Stimulated activated memory B cell treated with anti-CD40 and anti-IgM and Interleukin-4, amounts not matched to agents 10 μg/mL and 1 μg/mL and 100 μg/mL, for 72 hours (primary cell): ENCODE measurements at regions not wholly inside any gene's neighbourhood (a gene's known extent, or its start where the extent isn't known, plus 50 kb on each side); places are given as distances from the start of the nearest gene placed in this dataset.
A peak's percentile ranks its signal among the peaks of the same experiment; 100 is the strongest.

Source experiments
- ATAC-seq: fragments of 150-1000 bp; cut with Tn5 transposase; 2 replicates; pipeline ENCODE4 v1.10.0; 2021
- H3K27ac Mint-ChIP-seq: one replicate; pipeline ENCODE4 v1.8.0; 2022; ENCODE audit warnings: mild to moderate bottlenecking, mixed read lengths
- H3K27me3 Mint-ChIP-seq: one replicate; pipeline ENCODE4 v1.8.0; 2022; ENCODE audit warnings: mixed read lengths
- H3K36me3 Mint-ChIP-seq: one replicate; pipeline ENCODE4 v1.8.0; 2022; ENCODE audit warnings: mixed read lengths
- H3K4me1 Mint-ChIP-seq: one replicate; pipeline ENCODE4 v1.8.0; 2022; ENCODE audit warnings: mixed read lengths
- H3K4me3 Mint-ChIP-seq: one replicate; pipeline ENCODE4 v1.8.0; 2022; ENCODE audit warnings: mild to moderate bottlenecking, moderate library complexity, mixed read lengths
- H3K9me3 Mint-ChIP-seq: one replicate; pipeline ENCODE4 v1.8.0; 2022; ENCODE audit warnings: mixed read lengths

DNA sequence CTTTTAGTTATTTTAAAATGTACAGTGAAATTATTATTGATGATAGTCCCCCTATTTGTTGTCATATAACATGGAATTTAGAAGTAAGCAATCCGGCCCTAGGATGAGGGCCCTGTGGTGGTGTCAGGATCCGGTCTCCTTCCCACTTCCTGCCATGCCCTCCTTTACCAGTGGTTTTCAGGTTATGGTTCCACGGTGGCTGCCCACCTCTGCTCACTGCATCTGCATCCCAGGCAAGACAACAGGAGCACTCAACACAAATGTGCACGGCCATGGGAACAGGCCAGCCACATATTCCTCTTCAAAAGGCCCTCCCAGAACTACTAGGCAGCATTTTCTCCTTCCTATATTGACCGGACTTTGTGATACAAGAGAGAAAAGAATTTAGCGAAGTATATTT lies 1007.2 kb downstream of the TBC1D22A start:
- Mint-ChIP-seq H3K4me1 (no peaks in the 10 kb centered on the region), H3K9me3 (peaks cover 2% of the 10 kb centered on the region), H3K27ac (no peak overlapping the region), H3K27me3 (peaks cover 29% of the 10 kb centered on the region), H3K36me3 (no peaks in the 10 kb centered on the region), H3K4me3 (no peak overlapping the region)
- no peak for ATAC-seq

DNA sequence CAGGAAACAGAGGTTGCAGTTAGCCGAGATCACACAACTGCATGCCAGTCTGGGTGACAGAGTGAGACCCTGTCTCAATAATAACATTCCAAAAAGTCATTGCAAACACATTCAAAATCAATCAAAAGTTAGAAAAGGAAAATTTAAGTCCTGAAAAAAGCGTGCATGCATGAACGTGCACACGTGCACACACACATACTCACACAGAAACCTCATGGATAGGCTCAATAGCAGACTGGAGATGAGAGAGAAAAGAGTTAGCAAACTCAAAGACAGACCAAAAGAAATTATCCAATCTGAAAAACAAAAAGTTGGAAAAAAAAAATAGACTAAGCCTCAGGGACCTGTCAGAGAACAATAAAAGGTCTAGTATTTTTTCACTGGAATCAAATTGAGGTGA lies 1005.6 kb downstream of the TBC1D22A start:
- Mint-ChIP-seq H3K4me1 (no peaks in the 10 kb centered on the region), H3K27ac (no peak overlapping the region), H3K4me3 (no peak overlapping the region), H3K9me3 (peaks cover 2% of the 10 kb centered on the region), H3K27me3 (peaks cover 29% of the 10 kb centered on the region), H3K36me3 (no peaks in the 10 kb centered on the region)
- no peak for ATAC-seq

DNA sequence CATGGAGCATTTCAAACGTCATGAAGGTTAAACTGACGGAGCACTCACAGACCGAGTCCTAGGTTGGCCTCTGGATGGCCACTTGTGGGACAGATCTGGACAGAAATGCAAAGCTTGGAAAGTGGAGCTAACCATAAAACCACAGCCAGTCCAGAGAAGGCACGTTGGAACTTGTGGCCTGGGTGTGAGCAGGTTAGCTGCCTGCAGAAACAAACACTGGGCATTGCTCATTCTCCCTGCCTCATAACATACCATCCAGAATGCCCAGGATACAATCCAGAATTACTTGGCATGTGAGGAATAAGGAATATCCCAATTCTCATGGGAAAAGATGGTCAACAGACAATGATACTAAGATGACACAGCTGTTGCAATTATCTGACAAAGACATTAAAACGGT lies 1005.0 kb downstream of the TBC1D22A start:
- Mint-ChIP-seq H3K36me3 (no peaks in the 10 kb centered on the region), H3K4me3 (no peak overlapping the region), H3K27ac (no peak overlapping the region), H3K4me1 (no peaks in the 10 kb centered on the region), H3K9me3 (peaks cover 2% of the 10 kb centered on the region), H3K27me3 (peaks cover 29% of the 10 kb centered on the region)
- ATAC-seq: no peak

DNA sequence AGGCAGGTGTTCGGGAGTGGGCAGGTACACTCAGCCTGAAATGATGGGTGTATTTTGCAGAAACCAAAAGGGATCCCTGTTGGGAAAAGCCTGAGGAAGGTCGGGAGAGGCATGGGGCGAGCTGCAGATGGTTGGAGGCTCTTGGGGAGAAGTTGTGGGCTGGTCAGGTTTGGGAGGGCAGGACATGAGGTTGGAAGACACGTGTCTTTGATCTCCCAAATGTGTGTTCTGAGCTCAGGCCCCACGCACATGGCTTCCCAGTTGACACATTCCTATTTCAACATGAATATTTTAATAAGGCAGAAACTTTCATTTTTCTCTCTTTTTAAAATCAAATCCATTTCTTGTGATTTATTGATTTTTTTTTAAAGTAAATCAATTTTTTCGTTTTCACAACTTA lies 1003.3 kb downstream of the TBC1D22A start:
- Mint-ChIP-seq H3K36me3 (no peaks in the 10 kb centered on the region), H3K27ac (no peak overlapping the region), H3K4me1 (no peaks in the 10 kb centered on the region), H3K9me3 (peaks cover 2% of the 10 kb centered on the region), H3K4me3 (no peak overlapping the region), H3K27me3 (peaks cover 29% of the 10 kb centered on the region)
- ATAC-seq: peak; percentile 53

DNA sequence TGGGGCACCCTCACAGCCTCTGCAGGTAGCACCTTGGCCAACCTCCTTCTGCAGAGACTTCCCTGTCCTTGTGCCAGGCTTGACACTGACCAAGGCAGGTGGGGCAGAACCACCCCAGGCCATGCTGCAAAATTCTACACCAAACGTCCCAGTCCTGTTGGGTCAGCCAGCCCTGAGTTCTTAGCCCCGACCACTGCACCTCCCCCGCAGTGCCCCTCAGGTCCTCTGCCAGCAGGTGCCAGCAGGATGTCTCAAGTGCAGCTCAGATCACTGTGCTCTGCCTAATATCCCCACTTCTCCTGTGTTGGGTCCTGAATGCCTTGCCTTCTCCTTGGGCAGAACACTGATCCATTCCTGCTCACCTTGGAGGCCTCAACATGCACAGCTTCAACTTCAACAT lies 999.7 kb downstream of the TBC1D22A start:
- ATAC-seq: no peak
- Mint-ChIP-seq H3K36me3 (no peaks in the 10 kb centered on the region), H3K4me3 (no peak overlapping the region), H3K27ac (no peak overlapping the region), H3K4me1 (no peaks in the 10 kb centered on the region), H3K9me3 (peaks cover 2% of the 10 kb centered on the region), H3K27me3 (peaks cover 12% of the 10 kb centered on the region)

DNA sequence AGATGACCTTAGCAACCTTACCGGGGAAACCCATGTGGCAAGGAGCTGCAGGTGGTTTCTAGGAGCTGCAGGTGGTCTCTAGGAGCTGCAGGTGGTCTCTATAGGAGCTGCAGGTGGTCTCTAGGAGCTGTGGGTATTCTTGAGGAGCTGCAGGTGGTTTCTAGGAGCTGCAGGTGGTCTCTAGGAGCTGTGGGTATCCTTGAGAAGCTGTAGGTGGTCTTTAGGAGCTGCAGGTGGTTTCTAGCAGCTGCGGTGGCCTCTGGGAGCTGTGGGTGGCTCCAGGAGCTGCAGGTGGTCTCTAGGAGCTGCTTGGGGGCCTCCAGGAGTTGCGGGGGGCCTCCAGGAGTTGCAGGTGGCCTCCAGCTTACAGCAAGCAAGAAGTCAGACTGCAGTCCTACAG lies 997.5 kb downstream of the TBC1D22A start:
- no peak overlapping the region for H3K4me3 Mint-ChIP-seq

DNA sequence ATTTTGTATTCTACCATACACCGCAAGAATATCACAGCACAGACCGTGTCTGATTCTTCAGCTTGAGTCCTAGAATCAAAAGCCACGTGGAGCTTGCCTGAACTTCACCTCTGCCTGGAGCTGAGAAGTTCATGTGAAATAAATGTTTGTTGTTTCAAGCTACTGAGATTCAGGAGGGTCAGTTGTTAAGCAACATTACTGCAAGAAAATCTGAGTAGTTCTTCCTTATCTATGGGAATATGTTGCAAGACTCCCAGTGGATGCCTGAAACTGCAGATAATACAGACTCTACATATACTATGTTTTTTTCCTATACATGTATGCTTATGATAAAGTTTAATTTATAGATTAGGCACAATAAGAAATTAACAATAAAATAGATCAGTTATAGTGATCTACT lies 995.3 kb downstream of the TBC1D22A start:
- Mint-ChIP-seq H3K36me3 (no peaks in the 10 kb centered on the region), H3K4me3 (no peak overlapping the region), H3K9me3 (no peaks in the 10 kb centered on the region), H3K27ac (no peak overlapping the region), H3K4me1 (no peaks in the 10 kb centered on the region), H3K27me3 (no peaks in the 10 kb centered on the region)
- ATAC-seq: no peak

More for the DNA sequence above, 997.5 kb downstream of the TBC1D22A start:
- Mint-ChIP-seq H3K36me3 (no peaks in the 10 kb centered on the region), H3K4me1 (no peaks in the 10 kb centered on the region), H3K27ac (no peak overlapping the region), H3K27me3 (peaks cover 2% of the 10 kb centered on the region), H3K9me3 (peaks cover 2% of the 10 kb centered on the region)
- no peak for ATAC-seq

DNA sequence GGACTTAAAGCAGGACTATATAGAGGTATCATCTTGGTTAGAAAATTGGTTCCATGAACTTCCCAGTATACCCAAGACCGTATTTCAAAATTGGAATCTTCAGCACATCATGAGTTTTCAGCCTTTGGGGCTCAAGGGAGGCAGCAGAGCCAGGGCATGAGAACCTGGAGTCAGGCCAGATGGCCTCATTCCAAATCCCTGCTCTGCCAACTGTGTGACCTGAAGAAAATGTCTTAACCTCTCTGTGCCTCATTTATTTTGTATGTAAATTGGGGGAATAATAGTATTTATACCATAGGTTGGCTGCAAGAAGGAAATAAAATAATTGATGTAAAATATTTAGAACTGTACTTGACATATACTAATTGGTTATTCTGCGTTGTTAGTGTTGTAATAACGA lies 987.6 kb downstream of the TBC1D22A start:
- H3K9me3 Mint-ChIP-seq: no peaks in the 10 kb centered on the region
- no peak overlapping the region for H3K4me3 Mint-ChIP-seq
- no peak overlapping the region for H3K27ac Mint-ChIP-seq
- H3K27me3 Mint-ChIP-seq: peaks cover 38% of the 10 kb centered on the region
- no peaks in the 10 kb centered on the region for H3K4me1 Mint-ChIP-seq
- no peak for ATAC-seq
- H3K36me3 Mint-ChIP-seq: no peaks in the 10 kb centered on the region

DNA sequence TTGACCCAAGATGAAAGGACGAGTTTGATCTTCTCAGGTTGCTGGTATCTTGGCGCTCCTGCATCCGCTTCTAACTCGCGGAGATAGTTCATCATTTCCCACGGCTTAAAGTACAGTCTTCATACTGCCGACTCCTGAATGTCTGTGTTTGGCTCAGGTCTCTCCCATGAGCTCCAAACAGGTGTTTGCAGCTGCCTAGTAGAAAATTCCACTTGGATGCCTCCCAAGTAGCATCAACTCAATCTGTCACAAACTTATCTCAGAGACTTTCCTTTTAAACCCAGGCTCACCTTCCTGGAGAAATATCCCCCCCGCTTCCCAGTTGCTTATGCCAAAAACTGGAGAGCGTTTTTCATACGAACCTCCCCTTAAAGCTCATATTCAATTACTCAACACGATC lies 986.5 kb downstream of the TBC1D22A start:
- no peaks in the 10 kb centered on the region for H3K4me1 Mint-ChIP-seq
- H3K4me3 Mint-ChIP-seq: no peak overlapping the region
- no peaks in the 10 kb centered on the region for H3K9me3 Mint-ChIP-seq

DNA sequence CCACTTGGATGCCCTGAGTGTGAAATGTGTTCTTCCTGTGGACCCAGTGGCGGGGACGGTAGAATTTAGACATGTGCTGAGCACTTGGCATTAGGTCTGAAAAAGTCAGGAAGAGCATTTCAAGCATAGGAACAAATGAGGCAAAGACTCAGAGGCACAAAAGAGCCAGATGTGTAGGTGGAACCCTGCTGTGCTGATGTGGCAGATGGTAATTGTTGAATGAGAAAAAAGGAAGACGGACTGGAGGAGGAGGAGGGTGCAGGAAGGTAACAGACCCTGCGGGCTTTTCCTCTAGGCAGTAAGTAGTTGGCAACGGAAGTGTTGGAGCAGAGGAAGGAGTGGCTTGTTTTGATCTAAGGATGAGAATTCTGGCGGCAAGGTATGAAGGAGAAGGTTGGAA lies 985.8 kb downstream of the TBC1D22A start:
- Mint-ChIP-seq H3K27ac (no peak overlapping the region), H3K27me3 (peaks cover 38% of the 10 kb centered on the region), H3K4me1 (no peaks in the 10 kb centered on the region), H3K4me3 (no peak overlapping the region), H3K9me3 (no peaks in the 10 kb centered on the region), H3K36me3 (no peaks in the 10 kb centered on the region)
- ATAC-seq: no peak

More for the DNA sequence above, 986.5 kb downstream of the TBC1D22A start:
- Mint-ChIP-seq H3K27me3 (peaks cover 38% of the 10 kb centered on the region), H3K36me3 (no peaks in the 10 kb centered on the region), H3K27ac (no peak overlapping the region)
- ATAC-seq: no peak

DNA sequence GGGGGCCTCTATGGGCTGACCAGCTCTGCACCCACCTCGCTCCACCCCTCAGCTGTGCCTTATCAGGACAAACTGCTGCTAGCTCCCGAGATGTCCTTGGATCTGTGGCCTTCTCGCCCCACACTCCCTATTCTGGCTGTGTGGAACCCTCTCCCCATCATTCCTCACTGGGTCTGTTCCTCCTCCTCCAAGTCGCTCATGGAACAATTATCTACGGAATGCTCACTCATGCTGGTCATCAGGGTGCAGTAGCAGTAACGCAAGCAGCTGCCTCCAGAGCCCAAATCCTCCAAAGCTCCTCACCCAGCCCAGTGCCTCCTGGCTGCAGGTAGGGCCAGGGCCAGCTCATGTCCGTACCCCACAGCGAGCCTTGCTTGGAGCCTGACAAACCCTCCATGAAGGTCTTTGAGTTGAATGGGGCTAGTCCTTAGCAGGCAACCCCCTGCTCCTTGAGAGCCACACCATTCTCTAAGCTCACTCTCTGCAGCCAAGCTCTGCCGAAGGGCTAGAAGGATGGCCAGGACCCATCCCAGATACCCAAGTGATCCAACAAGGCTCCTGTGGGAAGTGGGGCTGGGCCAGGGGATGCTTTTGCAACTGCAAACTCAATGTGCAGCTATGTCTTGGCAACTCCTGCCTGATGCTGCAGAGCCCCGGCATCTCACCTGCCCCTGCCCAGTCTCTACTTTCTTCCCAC lies 977.8 kb downstream of the TBC1D22A start:
- ATAC-seq: no peak
- no peaks in the 10 kb centered on the region for H3K4me1 Mint-ChIP-seq

DNA sequence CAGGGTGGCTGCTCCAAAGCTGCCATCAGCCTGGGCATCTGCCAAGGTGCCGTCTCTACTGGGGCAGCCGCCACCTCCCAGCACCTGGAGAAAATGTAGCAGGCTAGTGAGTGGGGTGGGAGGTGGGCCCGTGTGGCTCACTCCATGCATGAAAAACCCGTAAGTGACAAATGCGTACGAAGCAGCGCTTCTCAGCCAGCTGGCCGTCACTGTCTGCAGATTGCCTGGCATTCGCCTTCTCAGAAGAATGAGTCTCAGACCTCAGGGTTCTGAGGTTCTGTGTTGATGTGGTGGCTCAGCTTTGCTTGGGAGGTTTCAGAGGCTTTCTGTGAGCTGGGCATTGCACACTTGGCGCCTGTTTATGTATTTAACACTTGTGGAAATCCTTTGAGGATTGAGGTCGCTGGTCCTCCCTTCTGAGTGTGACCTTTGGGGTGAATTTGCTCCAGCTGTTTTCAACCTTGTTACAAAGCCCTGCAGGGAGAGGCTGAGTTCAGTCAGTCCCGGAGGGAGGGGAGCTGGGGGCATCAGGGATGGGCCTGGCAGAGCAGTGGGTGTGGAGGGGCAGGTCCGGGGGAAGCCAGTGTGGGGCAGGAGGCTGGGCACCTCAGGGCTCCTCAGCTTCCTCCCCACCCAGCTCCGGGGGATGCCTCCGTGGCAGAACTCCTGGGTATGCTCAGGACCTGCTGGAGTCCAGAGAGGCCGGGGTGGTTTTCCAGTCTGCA lies 977.0 kb downstream of the TBC1D22A start:
- ATAC-seq: no peak
- no peak overlapping the region for H3K4me3 Mint-ChIP-seq
- H3K27me3 Mint-ChIP-seq: peaks cover 11% of the 10 kb centered on the region
- H3K36me3 Mint-ChIP-seq: no peaks in the 10 kb centered on the region
- no peak overlapping the region for H3K27ac Mint-ChIP-seq
- no peaks in the 10 kb centered on the region for H3K4me1 Mint-ChIP-seq
- no peaks in the 10 kb centered on the region for H3K9me3 Mint-ChIP-seq

More for the DNA sequence above, 977.8 kb downstream of the TBC1D22A start:
- no peaks in the 10 kb centered on the region for H3K36me3 Mint-ChIP-seq
- H3K27me3 Mint-ChIP-seq: peaks cover 11% of the 10 kb centered on the region
- H3K9me3 Mint-ChIP-seq: no peaks in the 10 kb centered on the region
- H3K27ac Mint-ChIP-seq: no peak overlapping the region
- no peak overlapping the region for H3K4me3 Mint-ChIP-seq

DNA sequence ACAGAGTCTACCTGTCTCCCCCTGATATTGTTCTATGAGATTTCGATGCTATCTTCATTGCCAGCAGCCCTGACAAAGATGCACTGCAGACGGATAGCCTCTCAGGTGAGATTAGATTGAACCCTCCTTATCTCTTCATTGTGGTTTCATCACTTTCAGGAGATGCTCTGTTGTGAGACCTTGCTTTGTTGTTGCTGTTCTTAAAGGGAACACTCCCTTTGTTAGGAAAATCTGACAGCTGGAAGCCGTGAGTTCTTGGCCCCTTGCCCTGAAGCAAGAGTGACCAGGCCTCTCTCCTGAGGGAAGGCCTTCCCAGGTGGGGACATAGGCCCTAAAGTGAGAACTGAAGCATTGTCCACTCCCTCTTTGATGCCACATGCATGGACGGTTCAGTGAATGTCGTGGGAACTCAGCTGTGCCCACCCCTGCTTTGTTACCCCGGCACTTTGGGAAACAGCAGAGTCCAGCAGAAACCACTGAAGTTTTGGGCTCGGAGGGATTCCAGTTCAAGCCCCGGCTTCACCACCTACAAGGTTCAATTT lies 976.1 kb downstream of the TBC1D22A start:
- Mint-ChIP-seq H3K27ac (no peak overlapping the region), H3K4me1 (no peaks in the 10 kb centered on the region), H3K36me3 (no peaks in the 10 kb centered on the region), H3K27me3 (peaks cover 11% of the 10 kb centered on the region), H3K4me3 (no peak overlapping the region), H3K9me3 (no peaks in the 10 kb centered on the region)
- no peak for ATAC-seq

DNA sequence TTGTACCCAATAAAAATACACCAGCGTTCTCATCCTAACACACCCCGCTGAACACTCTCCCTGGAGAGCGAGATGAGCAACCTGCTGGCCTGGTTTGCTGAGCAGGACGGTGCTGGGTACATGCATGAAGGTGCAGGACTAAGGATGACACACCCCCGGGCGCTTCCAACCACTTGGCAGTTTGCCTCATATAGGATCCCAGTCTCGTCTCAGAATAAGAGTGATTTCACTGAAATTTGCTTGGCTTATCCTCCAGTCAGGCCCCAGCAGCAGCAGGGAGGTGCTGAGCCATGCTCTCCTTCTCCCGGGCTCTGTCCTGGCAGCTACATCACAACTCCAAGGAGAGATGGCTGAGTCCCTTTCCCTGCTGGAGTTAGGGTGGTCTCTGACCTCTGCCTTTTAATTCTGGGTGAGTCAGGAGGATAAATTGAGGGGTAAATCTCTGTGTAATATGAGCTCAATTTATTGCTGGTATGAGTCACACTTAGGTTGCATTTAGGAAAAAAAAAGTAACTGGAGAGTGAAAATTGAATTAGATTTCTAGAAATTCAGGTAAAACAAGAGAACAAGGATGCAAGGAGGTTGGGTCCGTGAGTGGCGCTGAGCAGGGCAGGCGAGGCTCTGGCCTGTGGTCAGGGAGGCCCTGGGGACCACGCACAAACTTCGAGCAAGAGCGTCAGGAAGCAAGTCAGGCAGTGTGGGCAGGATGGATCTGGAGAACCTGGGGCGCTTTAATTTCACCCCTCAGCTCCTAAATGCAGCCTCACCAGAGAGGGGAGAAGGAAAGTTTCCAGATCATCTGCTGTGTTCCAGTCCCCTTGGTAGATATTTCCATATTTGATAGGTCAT lies 974.0 kb downstream of the TBC1D22A start:
- H3K9me3 Mint-ChIP-seq: peaks cover 11% of the 10 kb centered on the region
- H3K27ac Mint-ChIP-seq: no peak overlapping the region
- ATAC-seq: no peak
- H3K36me3 Mint-ChIP-seq: no peaks in the 10 kb centered on the region
- H3K4me1 Mint-ChIP-seq: no peaks in the 10 kb centered on the region
- H3K4me3 Mint-ChIP-seq: no peak overlapping the region
- H3K27me3 Mint-ChIP-seq: peaks cover 11% of the 10 kb centered on the region

DNA sequence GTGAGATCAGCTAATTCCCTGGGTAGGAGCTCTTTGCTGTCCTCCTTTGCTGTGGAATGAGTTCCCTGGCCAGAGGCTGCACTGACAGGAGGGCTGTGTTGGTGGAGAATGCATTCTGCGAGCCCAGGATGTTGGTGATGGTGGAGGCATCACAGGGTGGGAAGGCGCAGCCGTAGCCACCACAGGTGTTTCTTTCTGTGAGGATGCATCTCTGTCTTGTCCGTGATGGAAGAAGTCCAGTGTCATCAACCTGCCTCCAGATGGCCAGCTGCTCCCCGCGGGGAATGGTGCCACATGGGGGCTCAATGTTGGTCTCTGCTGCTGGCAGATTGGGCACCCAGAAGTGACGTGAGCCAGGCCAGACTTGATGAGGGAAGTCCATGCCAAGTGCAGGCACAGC lies 972.1 kb downstream of the TBC1D22A start:
- ATAC-seq: no peak
- Mint-ChIP-seq H3K9me3 (peaks cover 20% of the 10 kb centered on the region), H3K4me1 (no peaks in the 10 kb centered on the region), H3K27me3 (no peaks in the 10 kb centered on the region), H3K36me3 (no peaks in the 10 kb centered on the region), H3K27ac (no peak overlapping the region), H3K4me3 (no peak overlapping the region)
